ENCODE measurements at regions not wholly inside any gene's neighbourhood (a gene's known extent, or its start where the extent isn't known, plus 50 kb on each side); places are given as distances from the start of the nearest gene placed in this dataset.

DNA sequence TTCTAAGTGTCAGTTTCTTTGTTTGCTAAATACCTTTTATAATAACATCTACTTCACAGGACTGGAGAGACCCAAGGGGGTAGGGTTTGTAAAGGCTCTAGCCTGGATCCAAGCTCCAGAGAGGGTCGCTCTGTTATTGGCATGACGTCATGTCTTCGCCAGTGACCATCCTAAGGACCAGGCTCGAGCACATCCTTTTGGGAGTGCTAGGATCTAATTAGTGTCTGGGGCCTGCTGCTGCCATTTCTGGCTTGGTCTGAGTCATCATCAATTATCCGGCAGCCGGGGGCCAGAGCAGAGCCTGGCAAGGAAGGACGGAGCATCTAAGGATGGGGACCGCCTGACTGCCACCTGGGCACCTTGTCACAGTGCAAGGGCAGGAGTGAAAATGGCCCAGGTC is 153.0 kb downstream of the NSG2 start:
- Histone ChIP-seq H3K79me2 (ENCODE audit: insufficient read depth, low read length) (no peaks in the 10 kb centered on the region), H3K36me3 (ENCODE audit: insufficient read depth, low read length) (no peaks in the 10 kb centered on the region), H3F3A (ENCODE audit: low read depth) (no peaks in the 10 kb centered on the region), H3K9me2 (replicated peaks; ENCODE audit: low read depth, low read length) (no peaks in the 10 kb centered on the region), H3K9me3 (ENCODE audit: insufficient read depth, low read depth, low read length) (no peaks in the 10 kb centered on the region), H3K27me3 (ENCODE audit: insufficient read depth, low read length, poor library complexity, severe bottlenecking) (no peaks in the 10 kb centered on the region), H3K9ac (ENCODE audit: low read depth, low read length, poor library complexity, severe bottlenecking) (no peak overlapping the region), H4K20me1 (ENCODE audit: insufficient read depth, low read length, poor library complexity, severe bottlenecking) (no peaks in the 10 kb centered on the region), H3K4me3 (ENCODE audit: low read length, poor library complexity, severe bottlenecking) (no peak overlapping the region), H3K4me1 (ENCODE audit: insufficient read depth, low read length, poor library complexity, severe bottlenecking) (no peaks in the 10 kb centered on the region), H2AFZ (ENCODE audit: low read length) (no peak overlapping the region), H3K4me2 (ENCODE audit: low read depth, low read length, poor library complexity, severe bottlenecking) (no peak overlapping the region)
- TF ChIP-seq, protein P1, sequence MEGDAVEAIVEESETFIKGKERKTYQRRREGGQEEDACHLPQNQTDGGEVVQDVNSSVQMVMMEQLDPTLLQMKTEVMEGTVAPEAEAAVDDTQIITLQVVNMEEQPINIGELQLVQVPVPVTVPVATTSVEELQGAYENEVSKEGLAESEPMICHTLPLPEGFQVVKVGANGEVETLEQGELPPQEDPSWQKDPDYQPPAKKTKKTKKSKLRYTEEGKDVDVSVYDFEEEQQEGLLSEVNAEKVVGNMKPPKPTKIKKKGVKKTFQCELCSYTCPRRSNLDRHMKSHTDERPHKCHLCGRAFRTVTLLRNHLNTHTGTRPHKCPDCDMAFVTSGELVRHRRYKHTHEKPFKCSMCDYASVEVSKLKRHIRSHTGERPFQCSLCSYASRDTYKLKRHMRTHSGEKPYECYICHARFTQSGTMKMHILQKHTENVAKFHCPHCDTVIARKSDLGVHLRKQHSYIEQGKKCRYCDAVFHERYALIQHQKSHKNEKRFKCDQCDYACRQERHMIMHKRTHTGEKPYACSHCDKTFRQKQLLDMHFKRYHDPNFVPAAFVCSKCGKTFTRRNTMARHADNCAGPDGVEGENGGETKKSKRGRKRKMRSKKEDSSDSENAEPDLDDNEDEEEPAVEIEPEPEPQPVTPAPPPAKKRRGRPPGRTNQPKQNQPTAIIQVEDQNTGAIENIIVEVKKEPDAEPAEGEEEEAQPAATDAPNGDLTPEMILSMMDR (conservative IDR thresholded peaks at IDR 0.05; ENCODE audit: low read length), result no peak
- TF ChIP-seq EZH2phosphoT487 (IDR thresholded peaks at IDR 0.05; ENCODE audit: borderline replicate concordance), result no peak

DNA sequence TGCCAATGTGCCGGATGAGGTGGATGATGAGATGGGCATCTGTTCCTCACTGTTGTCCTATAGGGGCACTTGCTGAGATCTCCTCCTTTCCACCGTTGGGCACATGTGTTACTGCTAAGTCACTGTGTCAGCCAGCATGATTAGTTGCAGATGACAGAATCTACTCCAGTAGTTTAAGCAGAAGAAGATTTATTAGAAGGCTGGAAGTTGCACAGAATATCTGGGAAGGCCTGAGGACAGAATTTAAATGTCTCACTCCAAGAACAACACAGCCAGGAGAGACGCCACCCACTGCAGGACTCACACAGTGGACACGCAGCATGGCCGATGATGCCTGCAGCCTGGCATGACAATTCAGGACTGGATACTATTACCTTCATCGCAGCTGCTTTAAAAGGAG is 157.5 kb downstream of the NSG2 start:
- no peak for TF ChIP-seq EZH2phosphoT487 (IDR thresholded peaks at IDR 0.05; ENCODE audit: borderline replicate concordance)
- TF ChIP-seq, protein P1 (conservative IDR thresholded peaks at IDR 0.05; ENCODE audit: low read length), result no peak
- Histone ChIP-seq H3K36me3 (ENCODE audit: insufficient read depth, low read length) (no peaks in the 10 kb centered on the region), H4K20me1 (ENCODE audit: insufficient read depth, low read length, poor library complexity, severe bottlenecking) (no peaks in the 10 kb centered on the region), H3K4me3 (ENCODE audit: low read length, poor library complexity, severe bottlenecking) (no peak overlapping the region), H3K9me2 (replicated peaks; ENCODE audit: low read depth, low read length) (no peaks in the 10 kb centered on the region), H2AFZ (ENCODE audit: low read length) (no peak overlapping the region), H3K79me2 (ENCODE audit: insufficient read depth, low read length) (no peaks in the 10 kb centered on the region), H3K9me3 (ENCODE audit: insufficient read depth, low read depth, low read length) (no peaks in the 10 kb centered on the region), H3F3A (ENCODE audit: low read depth) (no peaks in the 10 kb centered on the region), H3K4me1 (ENCODE audit: insufficient read depth, low read length, poor library complexity, severe bottlenecking) (no peaks in the 10 kb centered on the region), H3K9ac (ENCODE audit: low read depth, low read length, poor library complexity, severe bottlenecking) (no peak overlapping the region), H3K4me2 (ENCODE audit: low read depth, low read length, poor library complexity, severe bottlenecking) (no peak overlapping the region), H3K27me3 (ENCODE audit: insufficient read depth, low read length, poor library complexity, severe bottlenecking) (no peaks in the 10 kb centered on the region)

DNA sequence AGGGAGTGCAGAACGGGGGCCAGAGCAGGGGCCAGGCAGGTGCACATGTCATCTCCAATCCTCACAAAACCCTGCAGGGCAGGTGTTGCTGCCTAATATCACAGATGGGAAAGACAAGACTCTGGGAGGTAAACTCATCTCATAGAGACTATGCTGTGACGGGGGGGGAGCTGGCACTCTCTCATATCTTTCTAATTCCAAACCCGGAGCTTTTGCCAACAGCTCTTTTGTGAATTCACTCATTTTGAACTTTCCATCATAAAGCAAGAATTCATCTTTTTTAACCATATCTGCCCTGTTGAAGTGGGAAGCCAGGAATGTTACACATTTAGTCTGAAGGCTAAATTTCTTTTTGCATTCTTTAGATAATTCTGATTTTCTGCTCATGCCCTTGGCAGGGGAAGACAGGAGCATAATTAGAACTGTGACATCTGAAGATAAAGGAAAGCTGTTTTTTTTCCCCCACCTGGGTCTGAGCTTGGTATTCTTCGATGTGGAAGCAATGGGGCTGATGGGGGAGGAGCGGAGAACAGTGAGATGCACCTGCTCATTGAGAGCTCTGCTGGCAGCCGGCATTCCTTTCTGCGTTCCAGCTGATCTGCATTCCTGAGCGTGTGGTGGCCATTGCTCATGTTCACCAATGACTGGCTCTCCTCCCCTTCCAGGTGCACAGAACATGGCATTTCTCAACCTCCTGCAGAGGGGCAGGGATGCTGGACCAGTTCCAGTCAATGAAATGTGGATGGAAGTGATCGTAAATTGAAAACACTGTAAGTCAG is 159.2 kb downstream of the NSG2 start:
- Histone ChIP-seq H3F3A (ENCODE audit: low read depth) (no peaks in the 10 kb centered on the region), H3K4me1 (ENCODE audit: insufficient read depth, low read length, poor library complexity, severe bottlenecking) (no peaks in the 10 kb centered on the region), H4K20me1 (ENCODE audit: insufficient read depth, low read length, poor library complexity, severe bottlenecking) (no peaks in the 10 kb centered on the region), H3K79me2 (ENCODE audit: insufficient read depth, low read length) (no peaks in the 10 kb centered on the region), H3K4me3 (ENCODE audit: low read length, poor library complexity, severe bottlenecking) (no peak overlapping the region), H3K9me3 (ENCODE audit: insufficient read depth, low read depth, low read length) (no peaks in the 10 kb centered on the region), H3K9ac (ENCODE audit: low read depth, low read length, poor library complexity, severe bottlenecking) (no peak overlapping the region), H2AFZ (ENCODE audit: low read length) (no peak overlapping the region), H3K36me3 (ENCODE audit: insufficient read depth, low read length) (no peaks in the 10 kb centered on the region), H3K4me2 (ENCODE audit: low read depth, low read length, poor library complexity, severe bottlenecking) (no peak overlapping the region), H3K9me2 (replicated peaks; ENCODE audit: low read depth, low read length) (no peaks in the 10 kb centered on the region), H3K27me3 (ENCODE audit: insufficient read depth, low read length, poor library complexity, severe bottlenecking) (no peaks in the 10 kb centered on the region)
- TF ChIP-seq EZH2phosphoT487 (IDR thresholded peaks at IDR 0.05; ENCODE audit: borderline replicate concordance), result no peak
- TF ChIP-seq, protein P1 (conservative IDR thresholded peaks at IDR 0.05; ENCODE audit: low read length), result no peak

Measured in Loucy (cell line).